ENCODE measurements at regions not wholly inside any gene's neighbourhood (a gene's known extent, or its start where the extent isn't known, plus 50 kb on each side); places are given as distances from the start of the nearest gene placed in this dataset.

DNA sequence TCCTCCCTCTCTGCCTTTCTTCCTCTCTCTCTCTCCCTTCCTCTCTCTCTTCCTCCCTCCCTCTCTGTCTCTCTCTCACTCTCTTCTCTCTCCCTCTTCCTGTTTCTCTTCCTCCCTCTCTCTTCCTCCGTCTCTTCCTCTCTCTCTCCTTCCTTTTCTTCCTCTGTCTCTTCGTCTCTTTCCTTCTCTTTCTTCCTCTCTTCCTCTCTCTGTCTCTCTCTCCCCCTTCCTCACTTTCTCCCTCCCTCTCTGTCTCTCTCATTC lies 295.3 kb downstream of the ASMT start:
- no peak for DNase-seq (ENCODE audit: low read depth in 2 of 2)
- H3K4me3 ChIP-seq (replicated peaks in 1 of 2; ENCODE audit: low read depth in 2 of 2, low read length in 2 of 2): no peak overlapping the region
- no peak for TF ChIP-seq CTCF (IDR thresholded peaks at IDR 0.05; ENCODE audit: low read depth, low read length)

- DNase-seq (ENCODE audit: low read depth in 2 of 2): no peak
- H3K4me3 ChIP-seq (replicated peaks in 1 of 2; ENCODE audit: low read depth in 2 of 2, low read length in 2 of 2): no peak overlapping the region
- no peak for TF ChIP-seq CTCF (IDR thresholded peaks at IDR 0.05; ENCODE audit: low read depth, low read length)
Observed at GRCh38 chrX:1911401-1912128, 296.7 kb downstream of the ASMT start.

DNA sequence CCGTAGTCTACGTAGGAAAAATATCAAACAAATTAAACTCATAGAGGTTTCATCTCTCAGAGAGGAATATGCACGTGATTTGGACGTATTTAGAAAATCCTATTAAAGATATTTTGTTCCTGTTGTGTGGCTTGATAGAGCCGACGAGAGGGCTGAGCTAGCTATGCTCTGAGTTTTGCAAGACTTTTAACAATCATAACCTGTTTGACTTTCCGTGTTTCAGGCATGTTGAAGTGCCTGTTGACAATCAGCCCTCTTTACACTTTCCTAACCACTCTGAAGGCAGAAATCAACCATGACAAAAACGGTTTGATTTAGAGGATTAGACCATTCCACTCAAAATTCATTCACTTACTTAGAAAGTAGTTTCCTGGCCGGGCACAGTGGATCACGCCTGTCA lies 297.3 kb downstream of the ASMT start:
- no peak for TF ChIP-seq CTCF (IDR thresholded peaks at IDR 0.05; ENCODE audit: low read depth, low read length)
- H3K4me3 ChIP-seq (replicated peaks in 1 of 2; ENCODE audit: low read depth in 2 of 2, low read length in 2 of 2): no peak overlapping the region
- no peak for DNase-seq (ENCODE audit: low read depth in 2 of 2)

DNA sequence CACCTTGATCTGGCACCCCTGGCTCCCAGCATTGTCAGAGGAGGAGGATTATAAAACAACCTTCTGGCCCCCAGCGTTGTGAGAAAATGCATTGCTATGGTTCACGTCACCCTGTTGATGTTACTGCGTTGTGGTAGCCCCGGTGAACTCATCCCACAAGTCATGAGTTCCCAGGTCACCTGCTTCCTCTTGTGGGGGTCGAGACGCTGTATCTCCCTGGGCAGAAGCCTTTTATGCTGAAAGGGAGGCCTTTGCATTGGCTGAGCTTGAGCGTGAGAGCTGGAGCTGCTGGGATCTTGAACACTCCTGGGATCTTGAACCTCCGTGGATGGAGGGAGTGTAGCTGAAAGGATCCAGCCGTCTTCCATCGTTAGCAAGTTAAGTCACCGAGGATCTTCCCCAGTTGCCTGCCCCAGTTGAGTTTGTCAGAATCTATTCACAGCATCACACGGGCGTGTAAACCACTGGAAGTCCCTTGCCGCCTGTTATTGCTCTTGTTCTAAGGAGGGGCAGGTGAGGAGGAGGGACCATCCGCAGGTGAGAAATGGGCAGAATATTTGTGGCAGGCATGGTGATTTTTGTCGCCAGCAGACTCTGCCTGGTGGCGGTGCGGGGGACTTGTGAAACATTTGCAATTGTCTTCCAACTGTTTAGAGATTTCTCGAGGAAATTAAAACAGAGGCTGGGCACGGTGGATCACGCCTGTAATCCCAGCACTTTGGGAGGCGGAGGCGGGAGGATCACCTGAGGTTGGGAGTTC lies 299.9 kb downstream of the ASMT start:
- no peak for DNase-seq (ENCODE audit: low read depth in 2 of 2)
- no peak overlapping the region for H3K4me3 ChIP-seq (replicated peaks in 1 of 2; ENCODE audit: low read depth in 2 of 2, low read length in 2 of 2)

GRCh38 chrX:1918780-1919179 lies 303.9 kb downstream of the ASMT start:
- TF ChIP-seq CTCF (IDR thresholded peaks at IDR 0.05; ENCODE audit: low read depth, low read length): no peak
- DNase-seq (ENCODE audit: low read depth in 2 of 2): no peak
- H3K4me3 ChIP-seq (replicated peaks in 1 of 2; ENCODE audit: low read depth in 2 of 2, low read length in 2 of 2): no peak overlapping the region

More for the DNA sequence above, 299.9 kb downstream of the ASMT start:
- no peak for TF ChIP-seq CTCF (IDR thresholded peaks at IDR 0.05; ENCODE audit: low read depth, low read length)

- no peak overlapping the region for H3K4me3 ChIP-seq (replicated peaks in 1 of 2; ENCODE audit: low read depth in 2 of 2, low read length in 2 of 2)
- TF ChIP-seq CTCF (IDR thresholded peaks at IDR 0.05; ENCODE audit: low read depth, low read length): no peak
- no peak for DNase-seq (ENCODE audit: low read depth in 2 of 2)
Observed at GRCh38 chrX:1925053-1925481, 310.2 kb downstream of the ASMT start.
